ENCODE measurements at regions not wholly inside any gene's neighbourhood (a gene's known extent, or its start where the extent isn't known, plus 50 kb on each side); places are given as distances from the start of the nearest gene placed in this dataset.
"Not testable (repeated sequence)": the region's sequence is repeated elsewhere in the genome, so short reads cannot be mapped to it uniquely, and the experiment has no call there.

- peaks cover 13% of the 10 kb centered on the region for H3K9me3 Mint-ChIP-seq
- H3K27me3 Mint-ChIP-seq: no peaks in the 10 kb centered on the region
- peaks cover 1% of the 10 kb centered on the region for H3K4me1 Mint-ChIP-seq
- H3K27ac Mint-ChIP-seq: no peak overlapping the region
- no peak for DNase-seq
- ChIA-PET POLR2A (no interaction called here), CTCF (no interaction called here)
- H3K4me3 Mint-ChIP-seq: no peak overlapping the region
- H3K36me3 Mint-ChIP-seq (ENCODE audit: low read depth): no peaks in the 10 kb centered on the region
These were observed 531.2 kb downstream of the KIF2B start for GRCh38 chr17:54353789-54354525.

GRCh38 chr17:54361073-54361472, 538.3 kb downstream of the KIF2B start:
- H3K27ac Mint-ChIP-seq; H3K27me3 Mint-ChIP-seq; H3K36me3 Mint-ChIP-seq (ENCODE audit: low read depth); DNase-seq; CTCF ChIA-PET; POLR2A ChIA-PET; H3K4me1 Mint-ChIP-seq; H3K4me3 Mint-ChIP-seq: not testable (repeated sequence)
- peaks cover 13% of the 10 kb centered on the region for H3K9me3 Mint-ChIP-seq

- DNase-seq: no peak
- no peaks in the 10 kb centered on the region for H3K9me3 Mint-ChIP-seq
- no peak overlapping the region for H3K4me3 Mint-ChIP-seq
- H3K27me3 Mint-ChIP-seq: no peaks in the 10 kb centered on the region
- no peaks in the 10 kb centered on the region for H3K36me3 Mint-ChIP-seq (ENCODE audit: low read depth)
- ChIA-PET POLR2A (no interaction called here), CTCF (no interaction called here)
- no peak overlapping the region for H3K27ac Mint-ChIP-seq
- no peaks in the 10 kb centered on the region for H3K4me1 Mint-ChIP-seq
These were observed 531.7 kb upstream of the TOM1L1 start for GRCh38 chr17:54368906-54369305.

GRCh38 chr17:54372069-54372749, 528.4 kb upstream of the TOM1L1 start:
- no peak for DNase-seq
- Mint-ChIP-seq H3K9me3 (no peaks in the 10 kb centered on the region), H3K27ac (no peak overlapping the region), H3K4me1 (no peaks in the 10 kb centered on the region), H3K36me3 (ENCODE audit: low read depth) (no peaks in the 10 kb centered on the region), H3K4me3 (no peak overlapping the region), H3K27me3 (no peaks in the 10 kb centered on the region)
- POLR2A ChIA-PET: no interaction called here
- CTCF ChIA-PET: no interaction called here

- ChIA-PET CTCF (no interaction called here), POLR2A (no interaction called here)
- Mint-ChIP-seq H3K4me1 (no peaks in the 10 kb centered on the region), H3K4me3 (no peak overlapping the region), H3K36me3 (ENCODE audit: low read depth) (no peaks in the 10 kb centered on the region), H3K27me3 (no peaks in the 10 kb centered on the region), H3K9me3 (peaks cover 2% of the 10 kb centered on the region), H3K27ac (no peak overlapping the region)
- DNase-seq: no peak
These were observed 526.7 kb upstream of the TOM1L1 start for GRCh38 chr17:54373970-54374369.

GRCh38 chr17:54376409-54376808, 524.2 kb upstream of the TOM1L1 start:
- H3K27me3 Mint-ChIP-seq; H3K4me1 Mint-ChIP-seq; H3K27ac Mint-ChIP-seq; DNase-seq; H3K4me3 Mint-ChIP-seq; POLR2A ChIA-PET; H3K9me3 Mint-ChIP-seq; H3K36me3 Mint-ChIP-seq (ENCODE audit: low read depth): not testable (repeated sequence)
- CTCF ChIA-PET: interaction anchor here (0.6 kb wide), 1 partner anchor 170 kb away, joined by 3 read pairs; no protein-coding TSS in a partner anchor

GRCh38 chr17:54381482-54381881, 519.2 kb upstream of the TOM1L1 start:
- CTCF ChIA-PET: no interaction called here
- no peaks in the 10 kb centered on the region for H3K36me3 Mint-ChIP-seq (ENCODE audit: low read depth)
- peaks cover 8% of the 10 kb centered on the region for H3K9me3 Mint-ChIP-seq
- no peak for DNase-seq
- no peaks in the 10 kb centered on the region for H3K27me3 Mint-ChIP-seq
- no peak overlapping the region for H3K27ac Mint-ChIP-seq
- POLR2A ChIA-PET: no interaction called here
- H3K4me1 Mint-ChIP-seq: no peaks in the 10 kb centered on the region
- H3K4me3 Mint-ChIP-seq: no peak overlapping the region

GRCh38 chr17:54404259-54404658, 496.4 kb upstream of the TOM1L1 start:
- Mint-ChIP-seq H3K27ac (no peak overlapping the region), H3K36me3 (ENCODE audit: low read depth) (no peaks in the 10 kb centered on the region), H3K4me1 (no peaks in the 10 kb centered on the region), H3K4me3 (no peak overlapping the region), H3K27me3 (no peaks in the 10 kb centered on the region), H3K9me3 (peaks cover 12% of the 10 kb centered on the region)
- DNase-seq: no peak
- CTCF ChIA-PET: no interaction called here
- POLR2A ChIA-PET: no interaction called here

- no peaks in the 10 kb centered on the region for H3K4me1 Mint-ChIP-seq
- DNase-seq: no peak
- no peak overlapping the region for H3K27ac Mint-ChIP-seq
- H3K9me3 Mint-ChIP-seq: peaks cover 12% of the 10 kb centered on the region
- no peak overlapping the region for H3K4me3 Mint-ChIP-seq
- no peaks in the 10 kb centered on the region for H3K27me3 Mint-ChIP-seq
- no peaks in the 10 kb centered on the region for H3K36me3 Mint-ChIP-seq (ENCODE audit: low read depth)
- POLR2A ChIA-PET: no interaction called here
- CTCF ChIA-PET: no interaction called here
These were observed 494.8 kb upstream of the TOM1L1 start for GRCh38 chr17:54405826-54406225.

- ChIA-PET CTCF (no interaction called here), POLR2A (no interaction called here)
- peaks cover 9% of the 10 kb centered on the region for H3K9me3 Mint-ChIP-seq
- DNase-seq: no peak
- H3K4me3 Mint-ChIP-seq: no peak overlapping the region
- H3K36me3 Mint-ChIP-seq (ENCODE audit: low read depth): no peaks in the 10 kb centered on the region
- no peaks in the 10 kb centered on the region for H3K27me3 Mint-ChIP-seq
- no peaks in the 10 kb centered on the region for H3K4me1 Mint-ChIP-seq
- H3K27ac Mint-ChIP-seq: no peak overlapping the region
These were observed 491.9 kb upstream of the TOM1L1 start for GRCh38 chr17:54408731-54409130.

- Mint-ChIP-seq H3K36me3 (ENCODE audit: low read depth) (no peaks in the 10 kb centered on the region), H3K9me3 (peaks cover 5% of the 10 kb centered on the region), H3K4me1 (no peaks in the 10 kb centered on the region), H3K4me3 (no peak overlapping the region), H3K27me3 (no peaks in the 10 kb centered on the region), H3K27ac (no peak overlapping the region)
- DNase-seq: no peak
- POLR2A ChIA-PET: no interaction called here
- CTCF ChIA-PET: no interaction called here
These were observed 482.2 kb upstream of the TOM1L1 start for GRCh38 chr17:54418467-54418866.

- H3K9me3 Mint-ChIP-seq: no peaks in the 10 kb centered on the region
- no peak overlapping the region for H3K4me3 Mint-ChIP-seq
- no peak overlapping the region for H3K27ac Mint-ChIP-seq
- no peaks in the 10 kb centered on the region for H3K4me1 Mint-ChIP-seq
- POLR2A ChIA-PET: no interaction called here
- H3K27me3 Mint-ChIP-seq: no peaks in the 10 kb centered on the region
- H3K36me3 Mint-ChIP-seq (ENCODE audit: low read depth): no peaks in the 10 kb centered on the region
- CTCF ChIA-PET: no interaction called here
- no peak for DNase-seq
These were observed 475.0 kb upstream of the TOM1L1 start for GRCh38 chr17:54425671-54426070.

- Mint-ChIP-seq H3K9me3 (no peaks in the 10 kb centered on the region), H3K27me3 (no peaks in the 10 kb centered on the region), H3K36me3 (ENCODE audit: low read depth) (no peaks in the 10 kb centered on the region), H3K4me1 (no peaks in the 10 kb centered on the region), H3K27ac (no peak overlapping the region), H3K4me3 (no peak overlapping the region)
- ChIA-PET POLR2A (no interaction called here), CTCF (interaction anchor here (0.6 kb wide), 1 partner anchor 10 kb away, joined by 3 read pairs; no protein-coding TSS in a partner anchor)
- no peak for DNase-seq
These were observed 474.3 kb upstream of the TOM1L1 start for GRCh38 chr17:54426296-54426886.

GRCh38 chr17:54435966-54436365, 464.7 kb upstream of the TOM1L1 start:
- no peaks in the 10 kb centered on the region for H3K36me3 Mint-ChIP-seq (ENCODE audit: low read depth)
- no peak overlapping the region for H3K4me3 Mint-ChIP-seq
- no peak overlapping the region for H3K27ac Mint-ChIP-seq
- H3K9me3 Mint-ChIP-seq: peaks cover 9% of the 10 kb centered on the region
- CTCF ChIA-PET: interaction anchor here (0.6 kb wide), 1 partner anchor 10 kb away, joined by 3 read pairs; no protein-coding TSS in a partner anchor
- H3K27me3 Mint-ChIP-seq: no peaks in the 10 kb centered on the region
- no peak for DNase-seq
- H3K4me1 Mint-ChIP-seq: no peaks in the 10 kb centered on the region
- POLR2A ChIA-PET: no interaction called here
